ENCODE measurements at regions not wholly inside any gene's neighbourhood (a gene's known extent, or its start where the extent isn't known, plus 50 kb on each side); places are given as distances from the start of the nearest gene placed in this dataset.

- RAD21 ChIA-PET (ENCODE audit: low non-redundant PET in 1 of 2, low total read pairs in 2 of 2, uncharacterized antibody in 2 of 2, unreplicated experiment in 2 of 2) = no interaction called here
- Histone ChIP-seq H3K9ac (ENCODE audit: low read length) (no peak overlapping the region), H3K27ac (ENCODE audit: low read depth, low read length) (no peak overlapping the region), H3K9me3 (ENCODE audit: control insufficient read depth in 1 of 2, insufficient read depth in 1 of 2, low read depth in 1 of 2, low read length in 2 of 2) (no peaks in the 10 kb centered on the region), H3K79me2 (ENCODE audit: insufficient read depth, low read length) (no peaks in the 10 kb centered on the region), H2AFZ (ENCODE audit: low read depth, low read length, poor library complexity, severe bottlenecking) (no peak overlapping the region), H3K9me2 (ENCODE audit: insufficient read depth) (no peaks in the 10 kb centered on the region), H3K27me3 (ENCODE audit: insufficient read depth, low read length) (no peaks in the 10 kb centered on the region), H3K36me3 (ENCODE audit: control insufficient read depth in 1 of 2, insufficient read depth in 2 of 2, low read length in 2 of 2) (no peaks in the 10 kb centered on the region), H3K4me3 (replicated peaks in 1 of 2; ENCODE audit: low read depth in 1 of 2, low read length in 2 of 2) (no peak overlapping the region), H3K4me2 (ENCODE audit: low read length) (no peak overlapping the region), H3K4me1 (ENCODE audit: control insufficient read depth in 1 of 2, insufficient read depth in 2 of 2, low read length in 2 of 2) (peaks cover 0 to 30% of the 10 kb centered on the region in 2 experiments; a peak in 2 of 4 replicates), H4K20me1 (ENCODE audit: insufficient read depth) (no peaks in the 10 kb centered on the region)
- no TSS peak for BruUV-seq (replicated peaks)
- no peak for ATAC-seq
- POLR2A ChIA-PET = no interaction called here
- CTCF ChIA-PET = no interaction called here
- TF ChIP-seq ZFX (IDR thresholded peaks at IDR 0.05) (no peak), EZH2phosphoT487 (IDR thresholded peaks at IDR 0.05; ENCODE audit: borderline replicate concordance) (no peak)
- intact Hi-C loops (cut with micrococcal nuclease) = loop anchor here (10.0 kb wide), 1 partner anchor 294 kb away; no protein-coding TSS in a partner anchor
- DNase-seq (ENCODE audit: low read depth, low spot score) = no peak
Measured at GRCh38 chr2:234429265-234429664, 67.6 kb downstream of the ARL4C start.

GRCh38 chr2:234427081-234428061 is 69.5 kb downstream of the ARL4C start:
- Histone ChIP-seq H3K36me3 (ENCODE audit: control insufficient read depth in 1 of 2, insufficient read depth in 2 of 2, low read length in 2 of 2) (no peaks in the 10 kb centered on the region), H2AFZ (ENCODE audit: low read depth, low read length, poor library complexity, severe bottlenecking) (no peak overlapping the region), H4K20me1 (ENCODE audit: insufficient read depth) (no peaks in the 10 kb centered on the region), H3K4me3 (replicated peaks in 1 of 2; ENCODE audit: low read depth in 1 of 2, low read length in 2 of 2) (no peak overlapping the region), H3K9ac (ENCODE audit: low read length) (no peak overlapping the region), H3K79me2 (ENCODE audit: insufficient read depth, low read length) (no peaks in the 10 kb centered on the region), H3K27ac (ENCODE audit: low read depth, low read length) (no peak overlapping the region), H3K9me3 (ENCODE audit: control insufficient read depth in 1 of 2, insufficient read depth in 1 of 2, low read depth in 1 of 2, low read length in 2 of 2) (no peaks in the 10 kb centered on the region), H3K4me2 (ENCODE audit: low read length) (peak overlapping the region; percentile 51), H3K4me1 (ENCODE audit: control insufficient read depth in 1 of 2, insufficient read depth in 2 of 2, low read length in 2 of 2) (peaks cover 16 to 49% of the 10 kb centered on the region in 2 experiments), H3K9me2 (ENCODE audit: insufficient read depth) (no peaks in the 10 kb centered on the region), H3K27me3 (ENCODE audit: insufficient read depth, low read length) (no peaks in the 10 kb centered on the region)
- CTCF ChIA-PET = no interaction called here
- ATAC-seq (no peak; the same call in 1 of the 2 replicates), DNase-seq (ENCODE audit: low read depth, low spot score) (no peak)
- POLR2A ChIA-PET = interaction anchor here (0.7 kb wide), 1 partner anchor 8 kb away, joined by 3 read pairs; no protein-coding TSS in a partner anchor
- RAD21 ChIA-PET (ENCODE audit: low non-redundant PET in 1 of 2, low total read pairs in 2 of 2, uncharacterized antibody in 2 of 2, unreplicated experiment in 2 of 2) = no interaction called here
- intact Hi-C loops (cut with micrococcal nuclease) = loop anchor here (10.0 kb wide), 1 partner anchor 293 kb away; no protein-coding TSS in a partner anchor
- BruUV-seq (replicated peaks) = no TSS peak
- TF ChIP-seq MAX (IDR thresholded peaks at IDR 0.05) = no peak
- no peak for TF ChIP-seq SRF (IDR thresholded peaks at IDR 0.05; ENCODE audit: low read depth)
- TF ChIP-seq EGR1 (IDR thresholded peaks at IDR 0.05; ENCODE audit: low read depth) = no peak
- no peak for TF ChIP-seq EZH2 (IDR thresholded peaks at IDR 0.05)
- TF ChIP-seq JUND (IDR thresholded peaks at IDR 0.05) = no peak
- TF ChIP-seq CBX3 (IDR thresholded peaks at IDR 0.05; ENCODE audit: low read depth) = no peak
- TF ChIP-seq SP1 (IDR thresholded peaks at IDR 0.05; ENCODE audit: low read depth) = no peak
- TF ChIP-seq REST (IDR thresholded peaks at IDR 0.05; ENCODE audit: low read depth) = no peak
- no peak for TF ChIP-seq POLR2A (IDR thresholded peaks at IDR 0.05; ENCODE audit: borderline replicate concordance, extremely low read depth, insufficient read depth, insufficient read length)
- no peak for TF ChIP-seq TCF7L2 (IDR thresholded peaks at IDR 0.05; ENCODE audit: borderline replicate concordance, extremely low read depth, insufficient read depth, insufficient read length)
- TF ChIP-seq ATF3 (IDR thresholded peaks at IDR 0.05) = no peak
- TF ChIP-seq CTCF (IDR thresholded peaks at IDR 0.05 in 2 of 3, conservative IDR thresholded peaks at IDR 0.05 in 1 of 3; ENCODE audit: borderline replicate concordance in 1 of 3, insufficient read depth in 1 of 3, low read depth in 2 of 3, low read length in 2 of 3) = no peak

All from HCT116 (cell line).